Kidney tubule cell (primary cell): ENCODE measurements at regions not wholly inside any gene's neighbourhood (a gene's known extent, or its start where the extent isn't known, plus 50 kb on each side); places are given as distances from the start of the nearest gene placed in this dataset.
A peak's percentile ranks its signal among the peaks of the same experiment; 100 is the strongest.

Experiments
- DNase-seq: peaks from one replicate; pipeline ENCODE4 v3.0.0-alpha.2; 2018; ENCODE audit warnings: low spot score

DNA sequence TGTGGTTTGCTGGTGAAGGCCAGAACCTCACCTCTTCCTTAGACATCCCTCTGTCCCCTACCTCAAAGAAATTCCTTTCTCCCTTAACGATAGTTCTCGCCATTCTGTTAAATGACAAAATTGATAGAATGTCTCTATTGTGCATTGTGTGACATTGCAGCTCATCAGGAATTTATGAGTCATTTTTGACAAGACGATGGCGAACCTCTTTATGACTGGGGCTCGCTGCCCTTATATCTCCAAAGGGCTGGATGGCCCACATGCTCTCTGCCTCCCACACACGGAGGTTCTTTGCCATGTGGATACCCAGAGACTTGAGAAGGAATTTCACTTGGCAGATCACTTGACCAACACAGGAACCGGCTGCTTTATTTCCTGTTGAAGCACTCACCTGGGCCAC lies 66.8 kb upstream of the RPS6KA2 start:
- DNase-seq, result peak; percentile 29

- no peak for DNase-seq
Measured at GRCh38 chr6:166692723-166693302, 65.8 kb upstream of the RPS6KA2 start.

DNA sequence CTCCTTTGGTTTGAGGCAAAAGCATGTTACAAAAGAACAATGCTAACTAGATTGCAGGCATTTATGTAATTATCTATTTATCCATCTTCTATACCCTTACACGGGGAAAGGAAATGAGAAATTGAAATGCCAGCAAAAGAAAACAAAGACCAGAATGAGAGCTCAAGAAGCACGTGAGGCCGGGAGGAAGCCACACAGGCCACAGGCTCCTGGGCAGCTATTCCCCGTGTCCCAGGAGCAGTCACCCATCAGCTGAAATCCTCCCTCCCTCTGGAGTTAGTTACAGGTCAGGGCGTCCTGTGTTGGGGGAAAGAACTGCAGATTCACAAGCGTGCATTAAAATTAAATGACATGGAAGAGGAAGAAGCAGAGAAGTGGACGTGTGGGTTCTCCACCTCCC lies 64.7 kb upstream of the RPS6KA2 start:
- DNase-seq, result peak; percentile 62

GRCh38 chr6:166691199-166691598 lies 64.1 kb upstream of the RPS6KA2 start:
- DNase-seq, result peak; percentile 88

DNA sequence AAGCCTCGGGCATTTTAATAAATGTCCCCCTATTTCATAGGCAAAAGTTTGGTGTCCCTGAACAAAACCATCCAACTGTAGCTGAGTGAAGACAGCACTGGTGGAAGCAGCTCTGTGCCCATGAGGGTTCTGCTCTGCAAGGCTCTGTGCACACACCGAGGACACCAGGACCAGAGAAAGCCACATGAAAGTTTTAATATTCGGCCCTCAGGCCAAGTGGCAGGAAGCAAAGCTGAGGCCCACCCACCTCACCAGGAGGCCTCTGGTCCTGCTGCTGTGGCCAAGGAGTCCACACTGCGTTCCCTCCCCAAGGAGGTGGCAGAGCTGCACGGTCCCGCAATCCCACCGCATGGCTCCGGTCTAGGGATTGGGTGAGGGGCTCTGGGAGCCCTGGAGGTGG lies 62.6 kb upstream of the RPS6KA2 start:
- no peak for DNase-seq

DNA sequence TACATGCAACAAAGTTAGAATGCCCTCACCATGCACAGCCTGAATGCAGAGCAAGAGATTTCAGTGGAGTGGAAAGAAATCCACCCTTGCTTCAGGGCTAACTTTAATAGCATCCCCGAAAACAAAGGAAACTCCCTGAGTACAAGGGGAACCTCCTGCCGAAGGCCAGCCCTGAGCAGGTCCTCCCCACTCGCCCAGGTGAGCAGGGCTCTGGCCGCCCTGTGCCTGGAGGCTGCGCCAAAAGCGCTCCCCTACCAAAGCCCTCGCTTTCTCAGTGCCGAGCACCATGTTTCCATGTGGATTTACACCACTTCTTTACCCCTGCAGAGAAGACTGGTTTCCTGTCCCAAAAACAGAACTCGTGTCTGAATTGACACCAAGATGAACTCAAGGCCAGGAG lies 61.9 kb upstream of the RPS6KA2 start:
- DNase-seq, result no peak

DNA sequence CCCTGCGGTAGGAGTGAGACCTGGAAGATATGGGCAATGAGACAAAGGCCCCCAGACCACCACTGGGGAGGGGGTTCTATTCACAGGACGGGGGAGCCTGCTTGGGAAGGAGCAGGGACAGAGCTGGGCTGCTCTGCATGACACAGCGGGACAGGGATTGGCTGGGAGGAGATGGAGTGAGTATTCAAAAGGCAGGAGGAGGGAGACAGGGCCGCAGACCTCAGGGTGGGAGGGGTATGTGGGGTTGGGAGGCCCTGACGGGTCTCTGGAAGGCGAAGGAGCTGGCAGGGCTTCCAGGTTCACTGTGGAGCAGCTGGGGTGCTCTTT lies 60.8 kb upstream of the RPS6KA2 start:
- no peak for DNase-seq

DNA sequence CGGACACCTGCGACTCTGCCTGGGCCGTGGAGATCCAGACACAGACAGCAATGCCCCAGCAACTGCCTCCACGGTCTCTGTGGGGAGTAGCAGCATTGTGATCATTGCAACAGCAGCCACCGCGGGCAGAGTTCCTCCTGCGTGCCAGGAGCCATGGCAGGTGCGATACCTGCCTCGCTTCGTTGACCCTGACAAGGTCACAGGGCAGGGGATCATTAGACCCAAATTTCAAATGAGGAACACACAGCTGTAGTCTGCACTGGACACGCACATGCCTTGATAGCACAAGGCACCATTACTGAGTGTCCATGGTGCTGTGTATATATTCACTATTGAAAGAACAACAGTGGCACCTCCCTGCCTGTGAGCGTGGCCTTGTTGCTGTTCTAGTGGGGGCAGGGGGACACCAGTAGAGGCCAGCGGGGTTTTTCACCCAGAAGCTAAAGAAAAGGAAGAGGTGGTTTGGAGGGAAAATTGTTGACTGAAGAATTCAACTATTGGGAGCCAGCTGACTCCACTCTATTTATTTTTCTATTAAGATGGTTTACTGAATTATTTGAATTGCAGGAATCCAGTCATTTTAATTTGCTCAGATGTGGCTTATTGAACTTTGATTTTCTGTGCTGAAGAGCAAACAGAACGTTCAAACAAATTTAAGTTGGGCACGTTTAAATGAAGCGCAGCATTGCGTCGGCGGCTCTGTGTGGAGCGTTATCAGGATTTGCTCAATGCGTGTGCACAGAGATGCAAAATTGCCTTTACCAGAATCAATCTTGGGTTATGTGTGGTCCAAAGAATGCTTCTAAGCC lies 60.2 kb upstream of the RPS6KA2 start:
- no peak for DNase-seq

DNA sequence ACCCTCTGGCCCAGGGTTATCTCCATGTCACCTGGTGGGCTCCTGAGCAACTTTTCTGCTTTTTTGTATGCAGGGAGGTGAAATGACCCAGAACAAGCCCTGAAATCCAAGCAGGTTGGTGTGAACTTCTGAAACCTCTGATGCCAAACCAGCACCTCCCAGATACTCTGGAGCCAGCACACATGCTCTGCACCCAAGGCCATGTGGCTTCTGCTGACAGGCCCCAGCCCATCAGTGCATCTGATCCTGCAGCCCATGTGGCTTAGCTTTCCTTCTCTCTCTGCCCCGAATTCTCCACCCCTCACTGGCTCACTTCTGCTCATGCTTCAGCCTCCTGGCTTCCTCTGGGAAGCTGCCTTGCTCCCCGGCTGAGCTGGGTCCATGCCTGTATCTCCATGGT lies 59.3 kb upstream of the RPS6KA2 start:
- no peak for DNase-seq

DNA sequence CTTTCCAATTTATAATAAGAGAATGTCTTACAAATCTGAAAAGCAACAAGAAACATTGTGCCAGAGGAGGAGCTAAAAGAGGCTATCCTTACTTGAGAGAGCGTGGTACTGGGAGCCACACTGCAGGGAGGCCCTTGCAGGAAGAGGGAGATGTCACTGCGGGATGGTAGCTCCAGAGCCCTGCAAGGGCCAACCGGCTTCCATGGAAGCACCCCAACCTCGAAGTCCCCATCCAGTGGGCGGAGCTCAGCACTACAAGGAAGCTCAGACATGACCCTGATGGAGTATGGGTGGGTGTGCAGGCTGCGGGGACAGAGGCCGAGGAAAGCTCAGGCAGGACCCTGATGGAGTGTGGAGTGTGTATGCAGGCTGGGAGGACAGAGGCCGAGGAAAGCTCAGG lies 57.8 kb upstream of the RPS6KA2 start:
- DNase-seq, result no peak

GRCh38 chr6:166684170-166684569 lies 57.1 kb upstream of the RPS6KA2 start:
- no peak for DNase-seq

DNA sequence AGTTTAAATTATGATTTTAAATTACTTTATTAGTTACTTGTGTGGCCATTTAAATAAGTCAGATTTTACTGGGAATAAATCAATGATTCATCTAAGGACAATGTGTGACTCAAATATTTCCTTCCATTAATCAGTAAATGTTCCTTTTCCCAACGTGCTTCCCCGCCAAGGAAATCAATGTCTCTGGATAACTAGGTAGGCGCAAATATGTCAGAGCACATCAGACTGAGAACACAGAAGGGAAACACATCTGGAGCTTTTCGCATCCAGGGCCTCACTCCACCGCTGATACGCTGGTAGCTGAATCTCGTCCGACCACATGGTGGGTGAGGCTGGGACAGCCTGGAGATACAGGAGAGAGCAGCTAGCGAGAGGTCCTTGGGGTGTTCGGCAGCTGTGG lies 56.4 kb upstream of the RPS6KA2 start:
- DNase-seq, result peak; percentile 71

- no peak for DNase-seq
Measured at GRCh38 chr6:166679566-166679965, 52.5 kb upstream of the RPS6KA2 start.

- DNase-seq, result peak; percentile 16
Measured at GRCh38 chr6:166678426-166678825, 51.4 kb upstream of the RPS6KA2 start.

- DNase-seq, result no peak
Measured at GRCh38 chr6:166677941-166678340, 50.9 kb upstream of the RPS6KA2 start.
